RKO (cell line): ENCODE measurements at regions not wholly inside any gene's neighbourhood (a gene's known extent, or its start where the extent isn't known, plus 50 kb on each side); places are given as distances from the start of the nearest gene placed in this dataset.
A peak's percentile ranks its signal among the peaks of the same experiment; 100 is the strongest.

Source experiments
- DNase-seq: peaks from one replicate; pipeline ENCODE4 v3.0.0-alpha.2; 2016; ENCODE audit warnings: low spot score

- DNase-seq: no peak
Observed at GRCh38 chr6:118761645-118762044, 110.3 kb upstream of the CEP85L start.

DNA sequence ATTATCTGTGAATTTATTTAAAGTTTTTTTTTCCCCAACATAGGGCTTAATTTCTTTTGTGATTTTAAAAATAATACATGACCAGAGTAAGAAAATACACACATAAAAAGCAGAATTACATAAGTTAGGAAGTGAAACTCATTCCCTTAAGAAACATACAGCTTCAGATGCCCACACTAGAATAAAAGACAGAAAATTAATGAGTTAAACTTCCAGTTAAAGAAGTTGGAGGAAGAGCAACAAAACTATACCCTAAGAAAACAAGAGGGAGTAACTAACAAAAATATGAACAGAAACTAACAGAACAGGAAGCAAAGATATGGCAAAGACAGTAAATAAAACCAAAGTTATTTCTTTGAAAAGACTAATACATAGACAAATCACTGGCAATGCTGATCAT, 107.6 kb upstream of the CEP85L start:
- DNase-seq: no peak

GRCh38 chr6:118755941-118756646, 104.7 kb upstream of the CEP85L start:
- no peak for DNase-seq

DNA sequence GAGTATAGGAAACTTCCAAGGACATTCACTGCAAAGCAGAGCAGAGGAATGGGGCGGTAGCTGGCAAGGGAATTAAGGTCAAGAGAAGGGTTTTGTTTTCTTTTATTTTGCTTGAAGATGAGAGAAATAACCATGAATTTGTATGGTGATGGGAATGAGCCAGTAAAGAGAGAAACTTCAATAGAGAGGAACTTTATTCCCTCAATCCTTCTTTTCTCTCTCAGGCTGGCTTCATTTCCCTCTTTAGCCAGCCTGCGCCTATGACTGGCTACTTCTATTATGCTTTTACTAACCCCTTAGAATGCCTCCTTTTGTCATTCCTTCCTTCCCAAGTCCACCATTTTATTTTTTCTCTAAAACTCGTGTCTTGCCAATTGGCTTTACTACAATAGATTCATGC, 101.4 kb upstream of the CEP85L start:
- DNase-seq: no peak

DNA sequence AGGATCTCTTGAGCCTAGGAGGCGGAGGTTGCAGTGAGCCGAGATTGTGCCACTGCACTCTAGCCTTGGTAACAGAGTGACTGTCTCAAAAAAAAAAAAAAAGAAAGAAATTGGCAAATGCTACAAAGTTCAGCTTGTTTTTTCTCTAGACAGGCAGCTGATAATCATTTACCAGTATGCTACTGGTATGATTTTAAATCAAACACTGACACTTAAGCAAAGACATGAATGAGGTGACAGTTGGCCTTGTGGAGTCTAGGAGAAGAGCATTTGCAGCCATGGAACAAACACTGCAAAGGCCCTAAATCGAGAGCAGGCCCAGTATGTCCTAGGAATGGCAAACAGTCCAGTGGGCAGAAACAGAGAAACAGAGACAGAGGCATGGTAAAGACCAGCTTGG, 99.7 kb upstream of the CEP85L start:
- no peak for DNase-seq

DNA sequence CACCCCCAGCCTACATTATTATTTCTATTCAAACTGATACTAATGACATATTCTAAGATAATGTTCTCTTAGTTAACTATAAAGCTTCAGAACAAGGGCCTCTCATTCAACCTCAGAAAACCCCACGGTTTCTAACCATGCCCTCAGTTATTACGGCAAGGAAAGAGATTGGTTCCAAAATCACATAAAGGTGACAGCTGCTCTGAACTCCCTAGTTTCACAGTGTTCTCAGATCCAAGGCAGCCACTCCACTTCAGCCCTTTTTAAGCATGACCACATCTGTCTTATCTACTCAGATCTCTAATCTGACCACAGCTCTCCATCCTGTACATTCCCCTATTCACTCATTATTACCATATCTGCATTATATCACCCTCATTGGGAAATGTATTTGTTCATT, 98.8 kb upstream of the CEP85L start:
- DNase-seq: no peak

DNA sequence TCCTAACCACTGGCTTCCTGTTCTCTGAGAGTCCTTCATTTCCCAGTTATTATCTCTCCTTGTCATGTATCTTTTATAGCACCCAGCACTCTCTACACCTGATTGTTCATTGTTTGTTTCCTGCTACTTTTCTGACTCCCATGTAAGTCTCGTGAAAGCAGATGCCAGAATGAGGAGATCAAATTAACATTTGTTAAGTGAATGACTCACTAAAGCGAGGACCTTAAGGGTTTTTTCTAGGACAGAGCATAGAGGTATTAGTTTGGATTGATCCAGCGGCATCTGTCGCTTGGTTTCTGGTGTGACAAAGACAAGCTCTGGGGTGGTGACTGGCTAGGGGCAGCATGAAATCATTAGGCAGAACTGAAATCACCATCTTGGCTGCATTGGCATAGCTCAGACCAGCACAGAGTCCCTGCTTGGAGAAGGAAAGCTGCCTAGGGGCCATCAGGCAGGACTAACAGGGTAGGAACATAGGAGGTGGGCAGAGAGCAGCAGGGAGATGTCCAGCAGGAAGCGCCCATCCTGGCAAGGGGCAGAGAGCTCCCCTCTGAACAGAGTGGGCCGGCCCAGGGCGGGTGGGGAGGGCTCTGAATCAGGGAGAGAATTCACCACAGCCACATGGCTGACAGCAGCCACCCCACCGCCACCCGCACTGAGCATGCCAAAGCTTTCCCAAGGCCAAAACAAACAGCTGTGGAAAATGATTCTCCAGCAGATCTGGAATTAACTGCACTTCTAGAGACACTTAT, 97.1 kb upstream of the CEP85L start:
- no peak for DNase-seq

DNA sequence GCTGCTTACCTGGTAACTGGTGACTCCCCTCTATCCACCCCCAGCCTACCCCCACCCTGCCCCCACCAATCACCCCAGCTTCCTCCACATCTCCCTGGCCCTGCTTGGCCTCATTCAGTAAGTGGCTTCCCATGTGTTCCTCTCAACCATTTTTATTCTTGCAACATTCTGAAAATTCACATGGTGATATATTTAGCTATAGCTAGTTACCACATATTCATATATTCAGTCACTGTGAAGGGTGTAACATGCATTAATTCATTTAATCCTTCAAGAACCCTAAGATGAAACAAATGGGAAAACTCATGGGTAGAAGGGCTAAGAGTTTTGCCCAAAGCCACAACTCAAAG, 95.4 kb upstream of the CEP85L start:
- DNase-seq: no peak

GRCh38 chr6:118746145-118746824, 94.9 kb upstream of the CEP85L start:
- DNase-seq: no peak

- DNase-seq: no peak
Observed at GRCh38 chr6:118745156-118745555, 93.8 kb upstream of the CEP85L start.

DNA sequence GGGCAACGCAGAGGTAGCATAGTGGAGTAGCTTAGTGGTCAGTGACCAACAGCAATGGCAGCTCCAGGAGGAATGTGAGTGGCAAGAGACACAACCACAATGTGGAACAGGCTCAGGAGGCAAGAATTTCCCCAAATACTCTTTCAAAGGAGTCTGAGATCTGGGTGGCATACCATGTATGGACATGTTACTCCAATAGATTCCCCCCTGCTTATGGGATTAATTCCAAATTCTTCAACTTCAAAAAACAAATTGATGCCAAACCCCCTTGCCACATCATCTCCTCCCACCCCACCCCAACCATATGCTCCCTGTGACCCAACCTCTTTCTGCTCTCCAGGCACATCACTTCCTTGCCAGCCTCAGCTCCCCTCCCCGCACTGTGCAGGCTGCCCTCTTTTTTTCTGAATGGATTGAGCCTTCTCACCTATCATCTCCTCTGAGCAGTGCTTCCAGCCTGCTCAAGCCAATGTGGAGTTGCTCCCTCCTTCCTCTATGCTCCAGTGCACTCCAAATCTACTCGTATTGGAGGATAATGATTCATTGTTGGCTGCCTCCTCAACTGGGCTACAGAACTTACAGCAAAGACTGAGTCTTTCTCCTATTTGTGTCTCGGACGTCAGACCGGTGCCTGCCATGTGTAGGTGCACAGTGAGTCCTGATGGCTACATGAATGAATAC, 93.0 kb upstream of the CEP85L start:
- no peak for DNase-seq

DNA sequence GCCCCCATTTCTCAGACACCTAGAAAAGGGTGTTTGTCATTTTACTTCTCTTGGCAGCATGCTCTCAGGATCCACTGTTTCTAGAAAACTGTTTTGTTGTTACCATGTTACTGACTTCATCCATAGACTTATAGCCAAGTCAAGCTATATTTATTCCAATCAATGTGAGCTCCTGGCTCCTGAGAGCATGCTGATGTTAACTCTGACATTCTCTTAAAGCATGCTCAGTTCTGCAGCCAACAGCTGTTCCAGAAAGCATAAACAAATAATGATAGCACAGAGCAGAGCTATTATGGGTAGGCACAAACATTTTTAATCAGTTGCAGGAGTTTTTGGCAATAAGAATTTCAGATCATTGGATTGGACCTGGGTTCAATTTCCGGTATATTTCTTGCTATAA, 92.4 kb upstream of the CEP85L start:
- no peak for DNase-seq

DNA sequence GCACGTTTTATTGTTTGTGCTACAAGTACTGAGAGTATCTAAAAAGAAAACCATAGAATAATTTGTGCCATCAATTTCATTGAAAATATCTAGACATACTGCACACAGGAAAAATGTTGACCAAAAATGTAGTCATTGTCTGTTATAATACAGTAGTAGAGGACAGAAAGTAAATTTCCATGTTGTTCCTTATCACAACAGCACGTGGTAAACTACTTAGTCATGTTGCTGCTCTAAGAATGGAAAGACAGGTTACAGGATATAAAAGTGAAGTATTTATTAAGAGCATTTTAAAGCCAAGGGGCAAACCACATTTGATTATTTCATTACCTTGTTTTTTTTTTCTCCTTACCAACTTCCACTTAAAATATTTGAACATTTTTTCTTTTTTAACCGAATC, 89.0 kb upstream of the CEP85L start:
- no peak for DNase-seq

DNA sequence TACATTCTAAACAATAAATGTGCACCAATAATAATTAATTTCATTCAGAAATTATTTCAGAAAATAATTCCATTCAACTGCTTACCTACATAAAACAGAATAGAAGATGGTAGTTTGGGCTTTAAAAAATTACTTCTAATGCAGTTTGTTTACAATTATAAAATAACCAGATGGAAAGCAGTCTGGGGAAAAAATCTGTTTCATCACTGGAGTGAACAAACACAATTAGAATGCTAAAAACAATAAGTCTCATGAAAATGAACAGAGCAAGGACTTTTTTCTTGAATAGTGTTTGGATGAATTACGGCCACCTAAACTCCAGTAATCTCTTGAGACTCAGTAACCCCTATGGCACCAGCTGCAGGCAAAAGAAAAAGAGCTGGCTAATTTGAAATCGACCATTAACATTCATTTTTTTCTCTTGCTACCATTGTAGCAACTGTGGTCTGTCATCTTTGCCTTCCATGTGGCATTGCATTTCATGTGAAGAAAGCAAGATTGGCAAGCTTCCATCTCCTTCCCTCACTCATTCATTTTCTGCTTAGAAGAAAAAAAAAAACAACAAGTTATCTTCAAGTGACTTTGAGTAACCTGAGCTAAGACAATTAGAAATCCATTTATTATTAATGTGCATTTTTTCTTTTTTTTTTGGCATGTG, 88.4 kb upstream of the CEP85L start:
- no peak for DNase-seq

DNA sequence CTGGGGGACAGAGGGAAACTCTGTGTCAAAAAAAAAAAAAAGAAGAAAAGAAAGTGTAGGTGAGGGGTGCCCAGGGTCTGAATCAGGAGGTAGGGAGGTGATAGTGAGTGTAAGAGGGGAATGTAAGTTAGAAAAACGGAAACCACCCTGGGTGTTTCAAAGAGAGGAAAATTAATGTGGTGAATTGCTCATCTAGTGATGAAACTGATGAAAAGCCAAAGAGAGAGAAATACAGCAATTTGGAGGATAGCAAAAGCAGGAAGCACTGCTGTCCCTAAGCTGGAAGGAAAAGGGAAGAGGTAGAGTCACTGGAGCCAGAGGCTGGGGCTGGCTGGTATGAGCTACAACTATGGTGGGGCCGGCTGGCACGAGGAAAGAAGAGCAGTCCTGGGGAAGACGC, 85.0 kb upstream of the CEP85L start:
- DNase-seq: no peak

GRCh38 chr6:118735320-118735719, 83.9 kb upstream of the CEP85L start:
- DNase-seq: no peak

GRCh38 chr6:118725944-118726343, 74.6 kb upstream of the CEP85L start:
- DNase-seq: no peak

DNA sequence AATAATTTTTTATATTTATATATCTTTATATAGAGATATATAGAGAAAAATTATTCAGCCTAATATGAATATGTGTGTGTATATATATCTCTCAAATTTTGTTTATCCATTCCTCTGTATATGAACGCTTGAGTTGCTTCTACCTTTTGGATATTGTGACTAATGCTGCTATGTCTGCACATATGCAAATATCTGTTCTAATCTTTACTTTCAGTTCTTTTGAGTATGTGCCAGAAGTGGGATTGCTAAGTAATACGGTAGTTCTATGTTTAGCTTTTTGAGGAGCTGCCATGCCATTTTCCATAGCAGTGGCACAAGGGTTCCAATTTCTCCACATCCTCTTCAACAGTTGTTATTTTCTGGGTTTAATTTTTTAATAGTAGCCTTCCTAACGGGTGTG, 72.8 kb upstream of the CEP85L start:
- no peak for DNase-seq

- peak; percentile 28 for DNase-seq
Observed at GRCh38 chr6:118722829-118723813, 71.7 kb upstream of the CEP85L start.

- no peak for DNase-seq
Observed at GRCh38 chr6:118720125-118720473, 68.7 kb upstream of the CEP85L start.
